ENCODE measurements at regions not wholly inside any gene's neighbourhood (a gene's known extent, or its start where the extent isn't known, plus 50 kb on each side); places are given as distances from the start of the nearest gene placed in this dataset.

- Histone ChIP-seq H3K9ac (ENCODE audit: low read length) (peak overlapping the region; percentile 46), H3K4me3 (ENCODE audit: insufficient read depth in 1 of 2, low read depth in 1 of 2, low read length in 2 of 2) (no peak overlapping the region), H2BK12ac (ENCODE audit: low read length in 2 of 2) (no peak overlapping the region), H3K4me2 (ENCODE audit: low read length, poor library complexity, severe bottlenecking) (no peak overlapping the region), H3K23ac (ENCODE audit: low read length in 2 of 2) (no peak overlapping the region), H4K91ac (ENCODE audit: low read length) (no peak overlapping the region), H3K18ac (ENCODE audit: low read depth in 1 of 2, low read length in 2 of 2) (no peak overlapping the region), H3K27me3 (ENCODE audit: control insufficient read depth in 1 of 2, insufficient read depth in 1 of 2, low read length in 2 of 2) (no peaks in the 10 kb centered on the region), H3K79me1 (replicated peaks; ENCODE audit: low read length, poor library complexity, severe bottlenecking) (no peaks in the 10 kb centered on the region), H3K14ac (ENCODE audit: low read length in 2 of 2) (no peak overlapping the region), H2BK120ac (ENCODE audit: low read depth, low read length) (no peak overlapping the region), H4K8ac (ENCODE audit: low read length) (no peak overlapping the region), H3K4ac (ENCODE audit: low read depth in 1 of 2, low read length in 2 of 2) (no peak overlapping the region), H3K9me3 (ENCODE audit: control insufficient read depth, low read length) (no peaks in the 10 kb centered on the region), H3K4me1 (ENCODE audit: control insufficient read depth, insufficient read depth, low read depth, low read length) (peaks cover 2% of the 10 kb centered on the region), H2AK5ac (ENCODE audit: low read length, severe bottlenecking) (no peak overlapping the region), H2BK5ac (ENCODE audit: low read depth, low read length, poor library complexity, severe bottlenecking) (no peak overlapping the region), H3K36me3 (ENCODE audit: control insufficient read depth in 1 of 2, insufficient read depth in 2 of 2, low read depth in 1 of 2, low read length in 2 of 2) (no peaks in the 10 kb centered on the region), H2AFZ (ENCODE audit: low read depth, low read length) (no peak overlapping the region), H3K27ac (ENCODE audit: low read length, poor library complexity, severe bottlenecking) (no peak overlapping the region), H2BK15ac (ENCODE audit: low read depth, poor library complexity, severe bottlenecking) (no peak overlapping the region)
- no peak for DNase-seq
- WGBS: 0% methylated on average over 1 of the region's 2 CpGs
These were observed 454.6 kb downstream of the MEIS1 start for GRCh38 chr2:66889632-66889882.

- Histone ChIP-seq H3K9me3 (ENCODE audit: control insufficient read depth, low read length) (no peaks in the 10 kb centered on the region), H2AFZ (ENCODE audit: low read depth, low read length) (no peak overlapping the region), H2BK120ac (ENCODE audit: low read depth, low read length) (no peak overlapping the region), H3K4me3 (ENCODE audit: insufficient read depth in 1 of 2, low read depth in 1 of 2, low read length in 2 of 2) (no peak overlapping the region), H3K79me1 (replicated peaks; ENCODE audit: low read length, poor library complexity, severe bottlenecking) (no peaks in the 10 kb centered on the region), H2AK5ac (ENCODE audit: low read length, severe bottlenecking) (no peak overlapping the region), H3K4me2 (ENCODE audit: low read length, poor library complexity, severe bottlenecking) (no peak overlapping the region), H3K23ac (ENCODE audit: low read length in 2 of 2) (no peak overlapping the region), H2BK12ac (ENCODE audit: low read length in 2 of 2) (no peak overlapping the region), H3K14ac (ENCODE audit: low read length in 2 of 2) (no peak overlapping the region), H3K4me1 (ENCODE audit: control insufficient read depth, insufficient read depth, low read depth, low read length) (peaks cover 2% of the 10 kb centered on the region), H3K27me3 (ENCODE audit: control insufficient read depth in 1 of 2, insufficient read depth in 1 of 2, low read length in 2 of 2) (no peaks in the 10 kb centered on the region), H2BK15ac (ENCODE audit: low read depth, poor library complexity, severe bottlenecking) (no peak overlapping the region), H3K4ac (ENCODE audit: low read depth in 1 of 2, low read length in 2 of 2) (no peak overlapping the region), H3K27ac (ENCODE audit: low read length, poor library complexity, severe bottlenecking) (no peak overlapping the region), H3K9ac (ENCODE audit: low read length) (no peak overlapping the region), H3K36me3 (ENCODE audit: control insufficient read depth in 1 of 2, insufficient read depth in 2 of 2, low read depth in 1 of 2, low read length in 2 of 2) (no peaks in the 10 kb centered on the region), H4K91ac (ENCODE audit: low read length) (no peak overlapping the region), H2BK5ac (ENCODE audit: low read depth, low read length, poor library complexity, severe bottlenecking) (no peak overlapping the region), H3K18ac (ENCODE audit: low read depth in 1 of 2, low read length in 2 of 2) (no peak overlapping the region), H4K8ac (ENCODE audit: low read length) (no peak overlapping the region)
- no peak for DNase-seq
These were observed 455.3 kb downstream of the MEIS1 start for GRCh38 chr2:66890166-66890742.

GRCh38 chr2:66895206-66895605 lies 460.3 kb downstream of the MEIS1 start:
- Histone ChIP-seq H2AFZ (ENCODE audit: low read depth, low read length) (no peak overlapping the region), H2BK5ac (ENCODE audit: low read depth, low read length, poor library complexity, severe bottlenecking) (no peak overlapping the region), H3K18ac (ENCODE audit: low read depth in 1 of 2, low read length in 2 of 2) (no peak overlapping the region), H2AK5ac (ENCODE audit: low read length, severe bottlenecking) (no peak overlapping the region), H3K79me1 (replicated peaks; ENCODE audit: low read length, poor library complexity, severe bottlenecking) (no peaks in the 10 kb centered on the region), H3K4me2 (ENCODE audit: low read length, poor library complexity, severe bottlenecking) (no peak overlapping the region), H3K4me3 (ENCODE audit: insufficient read depth in 1 of 2, low read depth in 1 of 2, low read length in 2 of 2) (no peak overlapping the region), H3K27ac (ENCODE audit: low read length, poor library complexity, severe bottlenecking) (no peak overlapping the region), H4K91ac (ENCODE audit: low read length) (no peak overlapping the region), H2BK15ac (ENCODE audit: low read depth, poor library complexity, severe bottlenecking) (no peak overlapping the region), H2BK12ac (ENCODE audit: low read length in 2 of 2) (no peak overlapping the region), H4K8ac (ENCODE audit: low read length) (no peak overlapping the region), H3K14ac (ENCODE audit: low read length in 2 of 2) (no peak overlapping the region), H3K9ac (ENCODE audit: low read length) (no peak overlapping the region), H3K4ac (ENCODE audit: low read depth in 1 of 2, low read length in 2 of 2) (no peak overlapping the region), H3K4me1 (ENCODE audit: control insufficient read depth, insufficient read depth, low read depth, low read length) (no peaks in the 10 kb centered on the region), H3K27me3 (ENCODE audit: control insufficient read depth in 1 of 2, insufficient read depth in 1 of 2, low read length in 2 of 2) (no peaks in the 10 kb centered on the region), H2BK120ac (ENCODE audit: low read depth, low read length) (no peak overlapping the region), H3K36me3 (ENCODE audit: control insufficient read depth in 1 of 2, insufficient read depth in 2 of 2, low read depth in 1 of 2, low read length in 2 of 2) (no peaks in the 10 kb centered on the region), H3K9me3 (ENCODE audit: control insufficient read depth, low read length) (no peaks in the 10 kb centered on the region), H3K23ac (ENCODE audit: low read length in 2 of 2) (no peak overlapping the region)
- WGBS: 92% methylated on average over 1 of the region's 2 CpGs
- no peak for DNase-seq

GRCh38 chr2:66896131-66896530 lies 461.2 kb downstream of the MEIS1 start:
- Histone ChIP-seq H3K9me3 (ENCODE audit: control insufficient read depth, low read length) (no peaks in the 10 kb centered on the region), H3K14ac (ENCODE audit: low read length in 2 of 2) (no peak overlapping the region)

More at GRCh38 chr2:66896131-66896530, 461.2 kb downstream of the MEIS1 start:
- H3K4ac ChIP-seq (ENCODE audit: low read depth in 1 of 2, low read length in 2 of 2): no peak overlapping the region
- DNase-seq: no peak
- no peak overlapping the region for H2BK15ac ChIP-seq (ENCODE audit: low read depth, poor library complexity, severe bottlenecking)
- no peak overlapping the region for H4K8ac ChIP-seq (ENCODE audit: low read length)
- H3K27me3 ChIP-seq (ENCODE audit: control insufficient read depth in 1 of 2, insufficient read depth in 1 of 2, low read length in 2 of 2): no peaks in the 10 kb centered on the region
- H3K79me1 ChIP-seq (replicated peaks; ENCODE audit: low read length, poor library complexity, severe bottlenecking): no peaks in the 10 kb centered on the region
- H3K36me3 ChIP-seq (ENCODE audit: control insufficient read depth in 1 of 2, insufficient read depth in 2 of 2, low read depth in 1 of 2, low read length in 2 of 2): no peaks in the 10 kb centered on the region
- H3K23ac ChIP-seq (ENCODE audit: low read length in 2 of 2): no peak overlapping the region
- H3K4me2 ChIP-seq (ENCODE audit: low read length, poor library complexity, severe bottlenecking): no peak overlapping the region
- no peak overlapping the region for H2AK5ac ChIP-seq (ENCODE audit: low read length, severe bottlenecking)
- H3K4me1 ChIP-seq (ENCODE audit: control insufficient read depth, insufficient read depth, low read depth, low read length): no peaks in the 10 kb centered on the region
- H2BK120ac ChIP-seq (ENCODE audit: low read depth, low read length): no peak overlapping the region
- H2BK5ac ChIP-seq (ENCODE audit: low read depth, low read length, poor library complexity, severe bottlenecking): no peak overlapping the region
- no peak overlapping the region for H3K4me3 ChIP-seq (ENCODE audit: insufficient read depth in 1 of 2, low read depth in 1 of 2, low read length in 2 of 2)
- H3K9ac ChIP-seq (ENCODE audit: low read length): no peak overlapping the region
- peak overlapping the region in 1 of 2 experiments; percentile 54 for H2BK12ac ChIP-seq (ENCODE audit: low read length in 2 of 2)
- H3K27ac ChIP-seq (ENCODE audit: low read length, poor library complexity, severe bottlenecking): no peak overlapping the region
- no peak overlapping the region for H3K18ac ChIP-seq (ENCODE audit: low read depth in 1 of 2, low read length in 2 of 2)
- H2AFZ ChIP-seq (ENCODE audit: low read depth, low read length): no peak overlapping the region
- H4K91ac ChIP-seq (ENCODE audit: low read length): no peak overlapping the region

Measured in mesenchymal stem cell (in vitro differentiated cells and primary cell).